ENCODE measurements at regions not wholly inside any gene's neighbourhood (a gene's known extent, or its start where the extent isn't known, plus 50 kb on each side); places are given as distances from the start of the nearest gene placed in this dataset.

GRCh38 chr5:124895236-124895635, 148.8 kb upstream of the ZNF608 start:
- TF ChIP-seq POLR2A (IDR thresholded peaks at IDR 0.05; ENCODE audit: low read length) (no peak), GATA1 (IDR thresholded peaks at IDR 0.05; ENCODE audit: low read depth, low read length) (no peak)

All from erythroblast (primary cell).